IPS-18a (cell line): ENCODE measurements at regions not wholly inside any gene's neighbourhood (a gene's known extent, or its start where the extent isn't known, plus 50 kb on each side); places are given as distances from the start of the nearest gene placed in this dataset.
"Not testable (repeated sequence)": the region's sequence is repeated elsewhere in the genome, so short reads cannot be mapped to it uniquely, and the experiment has no call there.

Source experiments
- H3K27ac ChIP-seq: one replicate; pipeline ENCODE4 v1.5.1; 2013; ENCODE audit warnings: low read length
- H3K27me3 ChIP-seq: one replicate; pipeline ENCODE4 v1.6.1; 2013; ENCODE audit warnings: mild to moderate bottlenecking, low read length; ENCODE audit not compliant: control insufficient read depth, insufficient read depth
- H3K36me3 ChIP-seq: one replicate; pipeline ENCODE4 v1.6.1; 2013; ENCODE audit warnings: low read depth, low read length; ENCODE audit not compliant: control insufficient read depth
- H3K4me1 ChIP-seq: one replicate; pipeline ENCODE4 v1.6.1; 2013; ENCODE audit warnings: low read depth, low read length; ENCODE audit not compliant: control insufficient read depth
- H3K4me3 ChIP-seq: one replicate; pipeline ENCODE4 v1.5.1; 2013; ENCODE audit warnings: low read length
- H3K9ac ChIP-seq: one replicate; pipeline ENCODE4 v1.6.1; 2013; ENCODE audit warnings: mild to moderate bottlenecking, low read length, moderate library complexity
- H3K9me3 ChIP-seq: one replicate; pipeline ENCODE4 v1.6.1; 2013; ENCODE audit warnings: low read depth, low read length; ENCODE audit not compliant: control insufficient read depth

DNA sequence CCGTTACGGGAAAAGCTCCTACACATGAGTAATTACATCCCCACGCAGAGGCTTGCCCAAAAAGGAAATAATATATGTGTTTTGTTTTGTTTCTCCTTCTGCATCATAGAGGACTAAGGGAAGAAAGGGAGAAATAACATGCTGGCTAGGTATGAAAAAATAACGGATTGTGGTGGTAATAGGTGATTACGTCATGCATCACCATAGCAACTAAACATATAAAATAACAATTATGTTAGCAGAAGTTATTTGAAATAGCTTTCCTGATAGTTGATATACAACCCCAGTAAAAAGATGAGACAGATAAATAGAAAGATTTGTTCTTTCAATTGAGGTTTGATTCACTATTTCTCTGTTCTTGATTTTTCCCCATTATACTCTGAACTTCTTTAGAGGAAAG is 518.0 kb downstream of the ZNF516 start:
- Histone ChIP-seq H3K27me3 (no peaks in the 10 kb centered on the region), H3K9ac (no peak overlapping the region), H3K4me1 (no peaks in the 10 kb centered on the region), H3K4me3 (no peak overlapping the region), H3K27ac (no peak overlapping the region), H3K9me3 (no peaks in the 10 kb centered on the region), H3K36me3 (no peaks in the 10 kb centered on the region)

DNA sequence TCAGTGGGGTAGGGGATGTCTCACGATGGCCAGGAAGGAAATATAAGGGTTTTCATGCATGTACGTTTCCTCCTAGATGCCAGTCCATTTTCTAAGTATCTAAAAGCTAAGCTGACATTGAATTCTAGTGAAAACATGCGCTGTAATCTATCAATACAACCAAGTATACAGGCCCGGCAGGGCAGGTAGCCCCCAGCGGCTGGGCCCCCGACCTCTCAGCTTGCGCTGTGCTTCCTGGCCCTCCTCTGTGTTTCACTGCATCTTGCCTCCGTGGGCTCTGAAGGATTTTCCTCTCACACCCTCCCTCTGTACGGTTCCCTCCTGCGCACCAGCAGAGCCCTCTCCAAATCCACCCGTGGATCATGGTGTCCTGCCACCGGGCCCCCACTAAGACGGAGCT is 524.8 kb downstream of the ZNF516 start:
- Histone ChIP-seq H3K9me3 (no peaks in the 10 kb centered on the region), H3K27me3 (no peaks in the 10 kb centered on the region), H3K9ac (no peak overlapping the region), H3K4me3 (no peak overlapping the region), H3K36me3 (no peaks in the 10 kb centered on the region), H3K4me1 (no peaks in the 10 kb centered on the region), H3K27ac (no peak overlapping the region)

DNA sequence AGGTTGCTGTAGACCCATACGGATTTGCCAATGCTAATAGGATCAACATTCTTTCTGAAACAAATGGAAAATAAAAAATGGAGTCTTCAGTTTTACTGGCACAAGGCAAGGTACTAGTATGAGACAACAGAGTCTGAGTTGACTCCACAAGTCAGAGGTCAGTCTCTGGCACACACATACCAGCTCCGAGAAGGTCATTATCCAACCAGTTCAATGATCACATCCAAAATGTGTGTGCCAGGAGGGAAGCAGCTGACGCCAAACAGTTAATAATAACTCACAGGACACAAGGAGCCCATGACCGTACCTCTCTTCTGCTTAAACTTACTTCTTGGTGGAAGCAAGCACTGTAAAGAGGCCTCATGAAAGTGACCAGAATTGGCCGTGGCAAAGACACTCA is 528.6 kb downstream of the ZNF516 start:
- Histone ChIP-seq H3K9ac (no peak overlapping the region), H3K9me3 (no peaks in the 10 kb centered on the region), H3K4me3 (no peak overlapping the region), H3K4me1 (no peaks in the 10 kb centered on the region), H3K36me3 (no peaks in the 10 kb centered on the region), H3K27ac (no peak overlapping the region), H3K27me3 (no peaks in the 10 kb centered on the region)

DNA sequence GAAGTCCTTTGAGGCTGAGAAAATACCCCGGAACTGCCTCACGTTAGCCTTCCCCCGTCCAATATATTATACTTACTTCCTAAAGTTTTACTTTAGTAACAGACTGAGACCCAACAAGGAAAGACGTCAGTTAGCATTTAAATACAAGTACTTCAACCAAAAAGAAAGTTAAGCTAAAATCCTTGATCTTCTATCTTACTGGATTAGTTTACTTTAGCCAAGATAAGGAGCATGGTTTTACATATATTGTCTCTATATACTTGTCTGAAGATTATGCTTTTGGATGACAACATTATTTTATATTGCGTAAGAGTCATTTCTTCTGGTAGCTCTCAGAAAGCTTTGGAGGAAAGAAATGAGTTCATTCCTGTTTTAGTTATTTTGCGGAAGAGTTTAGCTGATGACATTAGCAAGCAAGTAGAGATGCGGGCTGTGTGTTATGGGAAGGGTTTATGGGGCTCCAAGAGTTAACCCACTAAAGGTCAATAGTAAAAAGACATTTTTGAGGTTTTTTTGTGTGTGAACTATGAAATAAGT is 532.9 kb downstream of the ZNF516 start:
- Histone ChIP-seq H3K9ac (no peak overlapping the region), H3K9me3 (no peaks in the 10 kb centered on the region), H3K27ac (no peak overlapping the region), H3K27me3 (no peaks in the 10 kb centered on the region), H3K4me1 (no peaks in the 10 kb centered on the region), H3K4me3 (no peak overlapping the region), H3K36me3 (no peaks in the 10 kb centered on the region)

DNA sequence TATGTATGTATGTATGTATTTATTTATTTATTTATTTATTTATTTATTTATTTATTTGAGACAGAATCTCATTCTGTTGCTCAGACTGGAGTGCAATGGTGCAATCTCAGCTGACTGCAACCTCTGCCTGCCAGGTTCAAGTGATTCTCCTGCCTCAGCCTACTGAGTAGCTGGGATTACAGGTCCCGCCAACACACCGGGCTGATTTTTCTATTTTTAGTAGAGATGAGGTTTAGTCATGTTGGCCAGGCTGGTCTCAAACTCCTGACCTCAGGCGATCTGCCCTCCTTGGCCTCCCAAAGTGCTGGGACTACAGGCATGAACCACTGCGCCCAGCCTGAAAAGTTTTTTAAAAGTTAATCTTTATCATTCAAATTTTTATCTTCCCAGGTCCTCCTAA is 532.9 kb upstream of the SMIM21 start:
- not testable (repeated sequence) for H3K9ac ChIP-seq, H3K4me3 ChIP-seq, H3K4me1 ChIP-seq, H3K9me3 ChIP-seq, H3K36me3 ChIP-seq, H3K27ac ChIP-seq, H3K27me3 ChIP-seq

DNA sequence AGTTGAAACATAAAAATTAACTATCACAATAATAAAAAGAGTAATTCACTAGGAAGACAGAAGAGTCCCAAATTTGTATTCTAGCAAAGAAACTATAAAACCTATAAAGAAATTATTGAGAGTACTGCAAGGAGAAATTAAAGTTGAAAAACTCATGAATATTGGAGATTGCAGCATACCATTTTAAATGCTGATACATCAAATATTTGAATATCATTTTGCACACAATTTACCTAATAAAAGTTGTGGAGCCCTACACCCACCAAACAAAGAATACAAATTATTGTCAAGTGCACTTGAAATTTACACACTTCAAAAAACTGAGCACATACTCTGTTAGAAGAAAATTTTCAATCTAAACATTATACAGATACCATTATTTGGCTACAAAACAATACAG is 531.6 kb upstream of the SMIM21 start:
- no peak overlapping the region for H3K27ac ChIP-seq
- no peak overlapping the region for H3K9ac ChIP-seq
- H3K36me3 ChIP-seq: no peaks in the 10 kb centered on the region
- no peaks in the 10 kb centered on the region for H3K4me1 ChIP-seq
- no peaks in the 10 kb centered on the region for H3K9me3 ChIP-seq
- no peaks in the 10 kb centered on the region for H3K27me3 ChIP-seq
- no peak overlapping the region for H3K4me3 ChIP-seq

DNA sequence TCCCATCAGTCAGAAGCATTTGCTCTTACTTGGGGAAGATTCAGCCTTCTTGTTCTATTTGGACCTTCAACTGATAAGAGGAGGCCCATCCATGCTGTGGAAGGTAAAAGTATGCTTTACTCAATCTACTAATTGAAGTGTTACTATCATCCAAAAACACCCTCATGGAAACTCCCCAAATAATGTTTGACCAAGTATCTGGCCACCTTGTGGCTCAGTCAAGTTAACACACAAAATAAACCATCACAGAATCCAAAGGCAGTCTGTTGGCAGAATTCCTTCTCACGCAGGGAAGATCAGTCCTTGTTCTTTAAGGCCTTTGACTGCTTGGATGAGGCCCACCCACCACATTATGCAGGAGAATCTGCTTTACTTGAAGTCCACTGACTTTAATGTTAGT is 531.2 kb upstream of the SMIM21 start:
- Histone ChIP-seq H3K4me1 (no peaks in the 10 kb centered on the region), H3K4me3 (no peak overlapping the region), H3K9ac (no peak overlapping the region), H3K27ac (no peak overlapping the region), H3K36me3 (no peaks in the 10 kb centered on the region), H3K27me3 (no peaks in the 10 kb centered on the region), H3K9me3 (no peaks in the 10 kb centered on the region)

DNA sequence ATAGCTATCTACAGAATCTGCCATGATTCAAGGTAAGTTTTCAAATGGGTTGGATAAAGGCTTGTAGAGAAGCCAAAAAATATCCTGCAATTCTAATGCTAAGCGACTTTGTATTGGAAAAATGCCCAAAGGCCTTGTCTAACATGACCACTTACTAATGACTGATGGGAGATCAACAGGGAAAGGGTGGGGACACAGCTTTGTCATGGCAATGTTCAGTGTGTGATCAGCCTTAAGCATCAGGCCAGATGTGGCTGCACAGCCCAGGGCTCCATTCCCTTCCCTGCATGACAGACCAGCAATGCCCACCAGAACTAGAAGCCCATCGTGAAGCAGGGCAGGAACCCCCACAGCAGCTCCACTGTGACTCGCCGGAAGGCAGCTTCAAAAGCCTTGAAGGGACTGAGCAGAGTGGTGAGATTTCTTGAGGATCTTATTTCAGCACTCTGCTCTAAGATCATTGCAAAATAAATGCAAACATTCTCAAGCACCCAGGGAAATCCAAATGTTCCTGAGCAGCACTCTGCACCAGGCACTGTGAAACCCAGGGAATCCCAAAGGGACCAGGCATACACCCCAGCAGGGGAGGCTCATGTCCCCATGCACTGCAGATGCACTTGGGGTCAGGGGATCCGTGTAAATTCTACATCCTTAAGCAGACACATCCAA is 517.9 kb upstream of the SMIM21 start:
- H3K27ac ChIP-seq: no peak overlapping the region

DNA sequence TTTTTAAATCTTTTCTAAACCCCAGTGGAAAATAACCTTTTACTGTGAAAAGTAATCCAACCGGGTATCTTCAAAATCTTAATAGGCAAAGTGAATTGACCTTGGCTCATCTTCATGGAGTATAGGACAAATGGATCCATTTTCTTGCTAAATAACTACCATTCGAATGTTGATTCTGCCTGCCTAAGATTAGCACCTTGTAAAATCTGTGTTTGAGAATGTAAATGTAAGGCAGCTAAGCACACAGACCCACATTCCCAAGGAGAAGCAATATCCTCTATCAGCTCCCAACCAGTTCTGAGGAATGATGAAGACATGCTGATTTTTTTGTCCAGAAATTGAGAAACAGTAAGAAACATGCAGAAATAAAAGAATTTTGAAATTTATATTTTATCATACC is 509.8 kb upstream of the SMIM21 start:
- Histone ChIP-seq H3K9me3 (peaks cover 8% of the 10 kb centered on the region), H3K27ac (no peak overlapping the region), H3K36me3 (no peaks in the 10 kb centered on the region), H3K4me1 (peaks cover 14% of the 10 kb centered on the region), H3K4me3 (peak overlapping the region; percentile 3), H3K27me3 (no peaks in the 10 kb centered on the region), H3K9ac (no peak overlapping the region)

More for the DNA sequence above, 517.9 kb upstream of the SMIM21 start:
- Histone ChIP-seq H3K9ac (no peak overlapping the region), H3K4me3 (no peak overlapping the region), H3K27me3 (no peaks in the 10 kb centered on the region), H3K4me1 (no peaks in the 10 kb centered on the region), H3K9me3 (peaks cover 8% of the 10 kb centered on the region), H3K36me3 (no peaks in the 10 kb centered on the region)

DNA sequence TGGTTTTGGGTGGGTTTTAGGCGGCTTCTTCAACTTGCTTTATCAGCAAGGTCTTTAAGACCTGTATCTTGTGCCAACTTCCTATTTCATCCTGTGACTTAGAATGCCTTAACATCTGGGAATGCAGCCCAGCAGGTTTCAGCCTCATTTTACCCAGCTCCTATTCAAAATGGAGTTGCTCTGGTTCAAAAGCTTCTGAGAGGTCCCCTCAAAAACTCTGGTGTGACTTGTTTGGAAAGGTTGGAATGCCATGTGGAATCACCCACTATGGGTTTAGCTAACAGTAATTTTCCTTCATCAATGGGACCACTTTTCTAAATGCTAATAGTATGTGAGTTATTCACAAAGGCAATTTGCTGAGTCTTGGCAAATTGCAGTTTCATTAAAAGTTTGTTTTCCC is 509.4 kb upstream of the SMIM21 start:
- no peak overlapping the region for H3K4me3 ChIP-seq
- no peak overlapping the region for H3K27ac ChIP-seq
- peaks cover 14% of the 10 kb centered on the region for H3K4me1 ChIP-seq
- H3K9me3 ChIP-seq: peaks cover 6% of the 10 kb centered on the region
- no peaks in the 10 kb centered on the region for H3K36me3 ChIP-seq
- no peak overlapping the region for H3K9ac ChIP-seq
- H3K27me3 ChIP-seq: no peaks in the 10 kb centered on the region

DNA sequence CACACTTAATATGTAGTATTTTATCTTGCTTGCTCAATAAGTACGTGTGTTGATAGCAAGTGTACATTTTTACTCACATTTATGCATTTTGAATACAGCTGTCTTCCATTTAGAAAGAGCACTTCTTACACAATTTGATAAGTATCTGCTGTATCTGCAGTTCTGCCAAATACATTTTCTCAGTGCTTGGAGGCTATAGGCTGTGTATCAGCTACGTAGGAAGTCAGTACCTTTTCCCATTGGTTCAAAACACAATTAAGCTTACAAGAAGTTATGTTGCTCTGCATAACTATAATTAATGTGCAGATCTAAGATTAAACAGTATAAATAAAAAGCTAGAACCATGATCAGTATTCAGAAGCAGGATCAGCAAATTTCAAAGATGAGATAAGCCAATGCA is 503.6 kb upstream of the SMIM21 start:
- H3K27me3 ChIP-seq: no peaks in the 10 kb centered on the region
- no peak overlapping the region for H3K9ac ChIP-seq
- no peaks in the 10 kb centered on the region for H3K4me1 ChIP-seq
- H3K9me3 ChIP-seq: no peaks in the 10 kb centered on the region
- H3K27ac ChIP-seq: no peak overlapping the region
- H3K4me3 ChIP-seq: no peak overlapping the region
- H3K36me3 ChIP-seq: no peaks in the 10 kb centered on the region

DNA sequence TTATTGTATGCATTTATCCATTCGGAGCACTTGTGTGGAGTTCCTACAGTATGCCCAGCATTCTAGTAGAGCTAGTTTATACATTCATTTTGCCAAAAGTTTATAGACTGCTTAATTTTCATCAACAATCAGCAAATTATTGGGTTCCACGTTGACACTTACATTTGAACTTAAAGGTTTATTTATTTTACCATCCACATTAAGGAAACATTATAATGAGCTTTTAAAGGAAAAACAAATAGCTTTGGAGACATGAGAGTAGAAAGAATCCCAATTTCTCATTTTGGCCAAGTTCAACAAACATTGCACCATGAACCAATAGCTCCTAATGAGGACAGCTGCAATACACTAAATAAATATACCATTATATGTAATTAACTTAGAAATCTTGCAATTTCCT is 501.2 kb upstream of the SMIM21 start:
- no peak overlapping the region for H3K27ac ChIP-seq
- H3K36me3 ChIP-seq: no peaks in the 10 kb centered on the region
- H3K4me3 ChIP-seq: no peak overlapping the region
- H3K9ac ChIP-seq: no peak overlapping the region
- no peaks in the 10 kb centered on the region for H3K27me3 ChIP-seq
- no peaks in the 10 kb centered on the region for H3K4me1 ChIP-seq
- no peaks in the 10 kb centered on the region for H3K9me3 ChIP-seq
